VCaP (cell line): ENCODE measurements at regions not wholly inside any gene's neighbourhood (a gene's known extent, or its start where the extent isn't known, plus 50 kb on each side); places are given as distances from the start of the nearest gene placed in this dataset.

Experiments
- H3K27ac ChIP-seq: fragments of 450-650 bp; 2 replicates; pipeline ENCODE4 v1.5.1; 2017
- TF ChIP-seq, protein P1 (sequence below): fragments of 450-650 bp; conservative IDR thresholded peaks from 2 replicates; pipeline ENCODE4 v1.5.1; 2017; ENCODE audit warnings: mild to moderate bottlenecking, moderate library complexity

DNA sequence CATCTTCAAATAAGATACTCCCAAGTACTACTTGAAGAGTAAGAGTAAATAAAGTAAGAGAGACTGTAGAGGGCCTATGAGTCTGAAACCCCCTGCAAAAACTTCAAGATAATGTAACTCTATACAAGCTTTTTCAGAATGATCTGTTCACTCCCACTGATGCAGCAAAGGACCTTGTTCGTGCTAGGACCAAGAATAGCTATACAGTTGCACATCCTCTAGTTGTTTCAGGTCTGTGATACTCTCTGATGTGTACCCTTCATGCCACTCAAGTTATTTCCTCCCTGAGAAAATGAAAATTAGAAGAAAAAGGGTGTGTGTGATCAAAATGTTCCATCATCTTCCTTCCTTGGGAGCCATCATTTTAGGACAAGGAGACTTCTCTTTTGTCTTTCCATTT lies 204.4 kb downstream of the ALX1 start:
- no peak overlapping the region for H3K27ac ChIP-seq
- TF ChIP-seq, protein P1, sequence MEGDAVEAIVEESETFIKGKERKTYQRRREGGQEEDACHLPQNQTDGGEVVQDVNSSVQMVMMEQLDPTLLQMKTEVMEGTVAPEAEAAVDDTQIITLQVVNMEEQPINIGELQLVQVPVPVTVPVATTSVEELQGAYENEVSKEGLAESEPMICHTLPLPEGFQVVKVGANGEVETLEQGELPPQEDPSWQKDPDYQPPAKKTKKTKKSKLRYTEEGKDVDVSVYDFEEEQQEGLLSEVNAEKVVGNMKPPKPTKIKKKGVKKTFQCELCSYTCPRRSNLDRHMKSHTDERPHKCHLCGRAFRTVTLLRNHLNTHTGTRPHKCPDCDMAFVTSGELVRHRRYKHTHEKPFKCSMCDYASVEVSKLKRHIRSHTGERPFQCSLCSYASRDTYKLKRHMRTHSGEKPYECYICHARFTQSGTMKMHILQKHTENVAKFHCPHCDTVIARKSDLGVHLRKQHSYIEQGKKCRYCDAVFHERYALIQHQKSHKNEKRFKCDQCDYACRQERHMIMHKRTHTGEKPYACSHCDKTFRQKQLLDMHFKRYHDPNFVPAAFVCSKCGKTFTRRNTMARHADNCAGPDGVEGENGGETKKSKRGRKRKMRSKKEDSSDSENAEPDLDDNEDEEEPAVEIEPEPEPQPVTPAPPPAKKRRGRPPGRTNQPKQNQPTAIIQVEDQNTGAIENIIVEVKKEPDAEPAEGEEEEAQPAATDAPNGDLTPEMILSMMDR: no peak

DNA sequence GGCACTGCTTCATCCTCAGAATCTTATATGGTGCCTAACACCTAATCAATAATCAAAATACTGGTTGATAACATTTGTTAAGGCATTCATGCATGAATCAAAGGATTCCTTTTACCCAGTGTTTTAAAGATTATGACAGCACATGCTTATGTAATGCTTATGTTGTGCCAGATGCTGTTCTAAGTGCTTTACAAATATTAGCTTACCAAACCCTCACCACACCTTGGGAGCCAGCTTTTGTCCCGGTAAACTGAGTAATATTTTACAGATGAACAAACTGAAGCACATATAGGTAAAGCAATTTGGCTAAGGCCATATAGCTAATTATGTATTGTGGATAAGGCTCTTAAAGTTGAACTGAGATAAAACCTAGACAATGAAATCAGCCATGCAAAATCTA lies 209.2 kb downstream of the ALX1 start:
- TF ChIP-seq, protein P1: no peak

DNA sequence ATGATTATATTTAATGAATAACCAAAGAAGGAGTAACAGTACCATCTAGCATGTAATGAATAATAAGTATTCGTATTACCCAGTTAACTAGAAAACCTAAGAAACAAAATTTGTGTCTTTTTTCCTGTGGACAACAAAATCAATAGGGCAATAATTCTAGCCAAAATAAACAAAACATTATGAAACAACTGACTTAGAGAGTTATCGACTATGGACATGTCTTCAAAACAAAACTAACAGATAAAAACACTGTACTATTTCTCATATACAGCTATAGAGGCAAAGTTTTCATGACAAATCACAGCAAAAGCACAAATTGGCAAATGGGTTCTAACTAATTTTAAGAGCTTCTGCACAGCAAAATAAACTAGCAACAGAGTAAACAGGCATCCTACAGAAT lies 224.1 kb downstream of the ALX1 start:
- no peak overlapping the region for H3K27ac ChIP-seq
- TF ChIP-seq, protein P1: no peak

More for the DNA sequence above, 209.2 kb downstream of the ALX1 start:
- H3K27ac ChIP-seq: no peak overlapping the region

DNA sequence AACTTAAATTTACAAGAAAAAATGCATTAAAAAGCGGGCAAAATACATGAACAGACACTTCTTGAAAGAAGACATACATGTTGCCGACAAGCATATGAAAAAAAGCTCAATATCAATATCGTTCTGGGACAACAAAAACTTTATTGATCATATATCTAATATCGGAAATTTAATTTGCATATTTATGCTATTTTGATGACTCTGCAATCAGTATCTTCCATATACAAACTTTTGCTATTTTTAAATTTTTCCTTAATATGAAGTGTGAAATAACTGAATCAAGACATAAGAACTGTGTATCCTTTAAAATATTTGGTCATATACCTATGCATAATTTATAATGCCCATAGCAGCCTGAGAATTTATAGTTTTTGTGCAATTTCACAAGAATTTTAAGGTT lies 224.6 kb downstream of the ALX1 start:
- TF ChIP-seq, protein P1: no peak
- H3K27ac ChIP-seq: no peak overlapping the region

DNA sequence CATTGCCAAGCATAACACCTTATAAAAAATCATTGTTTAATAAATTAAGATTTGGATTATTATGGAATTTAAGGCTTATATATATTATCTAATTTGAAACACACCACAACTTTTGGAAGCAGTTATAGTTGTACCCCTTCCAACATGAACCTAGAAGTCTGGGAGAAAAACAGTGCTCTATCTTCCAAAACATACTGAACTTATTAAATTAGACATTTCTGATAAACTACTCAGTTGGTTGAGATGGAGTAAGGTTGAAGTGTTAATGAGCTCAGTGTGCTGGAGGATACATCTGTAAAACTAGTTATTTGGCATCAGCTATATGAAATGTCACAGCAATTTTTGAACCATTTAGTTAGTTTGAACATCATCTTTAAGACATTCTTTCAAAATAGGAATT lies 227.4 kb downstream of the ALX1 start:
- TF ChIP-seq, protein P1: no peak
- H3K27ac ChIP-seq: no peak overlapping the region

DNA sequence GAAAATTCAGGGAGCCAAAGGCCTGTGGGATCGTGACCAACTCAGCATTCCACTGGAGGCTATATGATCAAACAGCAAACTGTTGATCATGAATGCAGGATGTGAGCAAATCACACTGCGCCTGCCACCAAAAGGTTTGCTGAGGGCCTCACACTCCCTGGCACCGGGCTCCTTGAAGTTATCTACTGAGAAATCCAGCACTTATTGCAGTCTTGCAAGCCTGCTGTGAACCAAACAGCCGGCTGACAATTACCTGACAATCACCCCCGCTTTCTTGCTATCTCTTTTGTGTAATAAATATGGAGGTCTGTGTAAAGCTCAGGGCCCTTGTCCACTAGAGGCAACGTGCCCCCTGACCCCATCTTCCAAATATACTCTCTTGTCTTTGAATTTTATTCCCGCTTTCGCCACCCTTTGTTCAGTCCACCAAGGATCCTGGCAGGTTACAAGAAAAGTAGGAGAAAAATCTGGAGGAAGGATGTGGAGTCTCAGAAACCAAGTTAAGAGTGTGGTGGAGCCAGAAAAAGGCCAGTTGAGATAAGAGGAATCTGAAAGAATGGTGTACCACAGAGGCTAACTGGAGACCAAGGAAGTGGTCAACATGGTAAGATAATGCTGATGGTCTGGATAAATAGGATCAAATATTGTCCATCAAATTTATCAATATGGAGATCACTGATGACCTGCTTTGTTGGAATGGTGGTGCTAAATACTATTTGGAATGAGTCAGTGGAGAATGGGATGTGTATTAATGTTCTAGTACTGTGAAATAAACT lies 229.2 kb downstream of the ALX1 start:
- TF ChIP-seq, protein P1: no peak
- no peak overlapping the region for H3K27ac ChIP-seq

DNA sequence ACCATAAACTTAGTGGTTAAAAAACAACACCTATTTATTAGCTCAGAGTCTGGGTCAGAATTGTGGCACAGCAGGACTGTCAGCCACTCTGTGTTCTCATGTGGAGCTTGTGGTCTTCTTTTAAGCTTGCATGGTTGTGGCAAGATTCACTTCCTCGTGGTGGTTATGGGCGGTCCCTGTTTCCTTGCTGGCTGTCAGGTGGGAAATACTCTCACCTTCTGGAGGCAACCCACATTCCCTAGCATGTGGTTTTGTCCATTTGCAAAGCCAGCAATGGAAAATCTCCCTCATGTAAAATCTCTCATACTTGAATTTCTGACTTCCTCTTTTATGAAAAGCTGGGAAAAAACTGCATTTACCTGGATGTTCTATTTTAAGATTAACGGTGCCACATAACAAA lies 229.8 kb downstream of the ALX1 start:
- TF ChIP-seq, protein P1: no peak
- no peak overlapping the region for H3K27ac ChIP-seq
